ENCODE measurements at regions not wholly inside any gene's neighbourhood (a gene's known extent, or its start where the extent isn't known, plus 50 kb on each side); places are given as distances from the start of the nearest gene placed in this dataset.

DNA sequence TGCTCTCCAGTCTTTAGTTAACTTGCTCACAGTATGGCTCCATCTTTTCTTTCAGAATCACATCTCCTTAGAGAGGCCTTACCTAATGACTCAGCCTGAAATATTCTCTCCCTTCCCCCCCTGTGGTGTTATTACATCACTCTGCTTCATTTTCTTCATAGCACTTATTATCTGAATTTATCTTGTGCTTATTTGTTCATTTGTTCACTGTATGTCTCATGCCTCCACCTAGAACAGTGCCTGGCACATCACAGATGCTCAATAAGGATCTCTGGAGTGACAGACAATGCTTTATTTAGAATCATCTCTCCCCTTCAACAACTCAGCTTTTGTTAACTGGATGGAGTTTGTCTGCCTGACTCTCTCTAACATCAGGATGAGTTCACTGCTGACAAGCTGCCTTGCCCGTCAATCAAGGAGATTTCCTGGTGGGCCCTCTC lies 96.6 kb upstream of the MAN1A1 start:
- H3K4me3 ChIP-seq (ENCODE audit: low read depth, low read length): no peak overlapping the region
- TF ChIP-seq, protein P1, sequence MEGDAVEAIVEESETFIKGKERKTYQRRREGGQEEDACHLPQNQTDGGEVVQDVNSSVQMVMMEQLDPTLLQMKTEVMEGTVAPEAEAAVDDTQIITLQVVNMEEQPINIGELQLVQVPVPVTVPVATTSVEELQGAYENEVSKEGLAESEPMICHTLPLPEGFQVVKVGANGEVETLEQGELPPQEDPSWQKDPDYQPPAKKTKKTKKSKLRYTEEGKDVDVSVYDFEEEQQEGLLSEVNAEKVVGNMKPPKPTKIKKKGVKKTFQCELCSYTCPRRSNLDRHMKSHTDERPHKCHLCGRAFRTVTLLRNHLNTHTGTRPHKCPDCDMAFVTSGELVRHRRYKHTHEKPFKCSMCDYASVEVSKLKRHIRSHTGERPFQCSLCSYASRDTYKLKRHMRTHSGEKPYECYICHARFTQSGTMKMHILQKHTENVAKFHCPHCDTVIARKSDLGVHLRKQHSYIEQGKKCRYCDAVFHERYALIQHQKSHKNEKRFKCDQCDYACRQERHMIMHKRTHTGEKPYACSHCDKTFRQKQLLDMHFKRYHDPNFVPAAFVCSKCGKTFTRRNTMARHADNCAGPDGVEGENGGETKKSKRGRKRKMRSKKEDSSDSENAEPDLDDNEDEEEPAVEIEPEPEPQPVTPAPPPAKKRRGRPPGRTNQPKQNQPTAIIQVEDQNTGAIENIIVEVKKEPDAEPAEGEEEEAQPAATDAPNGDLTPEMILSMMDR (IDR thresholded peaks at IDR 0.05; ENCODE audit: insufficient read depth, low read depth, low read length): no peak
- peak; percentile 64 for DNase-seq (ENCODE audit: low read depth)

DNA sequence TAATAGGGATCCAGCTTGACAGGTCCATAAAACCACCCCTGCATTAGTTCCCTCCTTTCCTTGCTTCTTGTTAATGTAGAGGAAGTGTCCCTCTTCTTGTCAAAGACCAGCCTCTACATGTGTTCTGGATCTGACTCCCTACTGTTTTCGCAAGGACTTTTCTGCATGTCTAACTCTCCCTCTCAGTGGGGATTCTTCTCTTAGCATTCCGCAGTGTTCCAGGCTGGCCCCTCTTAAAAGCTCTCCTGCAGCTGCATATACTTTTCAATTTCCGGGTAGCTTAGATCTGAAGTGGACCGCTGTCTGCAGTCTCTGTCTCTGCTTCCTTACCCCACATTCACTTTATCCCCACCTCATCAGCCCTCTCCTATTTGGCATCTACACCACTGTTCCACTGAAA lies 96.1 kb upstream of the MAN1A1 start:
- DNase-seq (ENCODE audit: low read depth): no peak
- TF ChIP-seq, protein P1 (IDR thresholded peaks at IDR 0.05; ENCODE audit: insufficient read depth, low read depth, low read length): no peak
- H3K4me3 ChIP-seq (ENCODE audit: low read depth, low read length): no peak overlapping the region

DNA sequence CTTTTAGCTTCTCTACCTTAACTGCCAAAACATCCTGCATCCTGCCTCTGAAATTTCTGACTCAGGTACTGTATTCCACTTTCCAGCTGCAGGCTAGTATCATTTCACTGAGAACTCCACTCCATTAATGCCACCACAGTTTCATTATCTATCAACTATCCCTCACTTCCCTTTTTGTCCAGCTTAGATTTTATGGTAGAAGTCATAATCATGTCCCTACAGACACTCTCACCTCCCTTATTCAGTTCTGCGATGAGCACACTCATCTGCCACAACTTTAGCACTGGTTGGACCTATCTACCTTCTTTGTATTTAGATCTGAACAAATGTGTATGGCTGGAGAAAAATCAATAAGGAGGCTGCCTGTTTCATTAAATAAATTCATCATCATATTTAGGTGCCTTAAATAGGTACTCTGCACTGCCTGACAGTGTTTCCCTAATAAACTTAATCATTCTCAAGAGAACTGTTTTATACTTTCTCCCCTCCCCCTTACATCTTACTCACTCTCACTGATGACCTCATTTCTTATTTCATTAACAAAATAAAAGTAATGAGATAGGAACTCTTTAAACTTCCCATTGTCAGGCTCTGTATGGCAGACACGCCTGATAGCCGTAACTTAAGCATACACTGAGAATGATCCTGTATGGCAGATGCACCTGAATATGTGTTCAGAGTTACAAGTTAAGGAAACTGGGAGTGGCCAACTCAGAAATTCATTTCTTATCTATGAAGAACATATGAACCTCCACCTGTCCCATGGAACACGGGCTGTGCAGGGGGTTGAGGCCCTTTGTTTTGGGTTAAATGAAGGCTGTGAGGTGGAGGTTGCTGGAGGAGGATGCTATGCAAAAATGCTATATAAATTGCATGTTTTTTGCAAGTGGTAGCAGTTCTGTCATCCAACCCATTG lies 95.3 kb upstream of the MAN1A1 start:
- no peak for DNase-seq (ENCODE audit: low read depth)
- TF ChIP-seq, protein P1 (IDR thresholded peaks at IDR 0.05; ENCODE audit: insufficient read depth, low read depth, low read length): no peak
- H3K4me3 ChIP-seq (ENCODE audit: low read depth, low read length): no peak overlapping the region

DNA sequence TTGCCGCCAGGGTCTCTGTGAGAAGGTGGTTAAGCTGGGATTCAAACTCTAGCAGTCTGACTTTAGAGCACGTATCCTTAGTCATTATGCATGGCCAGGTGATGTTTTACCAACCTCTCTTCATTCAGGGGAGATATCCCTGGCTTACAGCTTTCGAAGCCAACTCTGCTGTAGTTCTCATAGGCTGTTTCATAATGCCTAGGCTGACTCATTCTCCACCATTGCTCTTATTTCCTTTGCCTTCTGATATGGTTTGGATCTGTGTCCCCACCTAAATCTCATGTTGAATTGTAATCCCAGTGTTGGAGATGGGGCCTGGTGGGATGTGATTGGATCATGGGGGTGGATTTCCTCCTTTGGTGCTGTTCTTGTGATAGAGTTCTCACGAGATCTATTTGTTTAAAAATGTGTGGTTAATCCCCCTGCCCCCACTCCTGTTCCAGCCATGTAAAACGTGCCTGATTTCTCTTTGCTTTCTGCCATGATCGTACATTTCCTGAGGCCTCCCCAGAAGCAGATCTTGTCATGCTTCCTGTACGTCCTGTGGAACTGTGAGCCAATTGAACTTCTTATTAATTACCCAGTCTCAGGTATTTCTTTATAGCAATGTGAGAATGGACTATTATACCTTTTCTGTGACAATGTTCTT lies 94.6 kb upstream of the MAN1A1 start:
- TF ChIP-seq, protein P1 (IDR thresholded peaks at IDR 0.05; ENCODE audit: insufficient read depth, low read depth, low read length): no peak
- H3K4me3 ChIP-seq (ENCODE audit: low read depth, low read length): no peak overlapping the region
- no peak for DNase-seq (ENCODE audit: low read depth)

DNA sequence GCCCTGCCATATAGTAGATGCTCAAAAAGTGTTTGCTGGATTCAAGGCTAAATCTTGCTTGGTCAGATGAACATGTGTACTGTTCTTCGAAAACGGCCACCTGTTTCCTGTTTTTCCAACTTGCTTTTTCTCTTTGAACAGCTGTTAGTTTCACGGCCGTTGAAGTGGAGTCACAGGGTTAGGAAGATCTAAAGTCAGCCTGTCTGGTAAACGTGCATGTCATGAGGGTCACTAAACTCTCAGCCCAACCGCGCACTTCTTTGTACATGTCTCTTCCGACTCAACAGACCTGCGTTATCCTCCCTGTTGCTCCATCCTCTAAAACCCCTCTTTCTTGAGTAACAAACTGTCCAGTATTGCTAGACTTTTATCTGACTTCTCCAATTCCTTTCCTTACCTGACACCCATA lies 93.2 kb upstream of the MAN1A1 start:
- DNase-seq (ENCODE audit: low read depth): peak; percentile 12
- H3K4me3 ChIP-seq (ENCODE audit: low read depth, low read length): no peak overlapping the region

DNA sequence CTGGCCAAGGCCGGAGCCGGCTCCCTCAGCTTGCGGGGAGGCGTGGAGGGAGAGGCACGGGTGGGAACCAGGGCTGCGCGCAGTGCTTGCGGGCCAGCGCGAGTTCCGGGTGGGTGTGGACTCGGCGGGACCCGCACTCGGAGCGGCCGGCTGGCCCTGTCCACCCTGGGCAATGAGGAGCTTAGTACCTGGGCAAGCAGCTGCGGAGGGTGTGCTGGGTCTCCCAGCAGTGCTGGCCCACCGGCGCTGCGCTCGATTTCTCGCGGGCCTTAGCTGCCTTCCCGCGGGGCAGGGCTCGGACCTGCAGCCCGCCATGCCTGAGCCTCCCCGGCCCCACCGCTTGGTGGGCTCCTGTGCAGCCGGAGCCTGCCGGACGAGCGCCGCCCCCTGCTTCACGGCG lies 91.4 kb upstream of the MAN1A1 start:
- no peak for DNase-seq (ENCODE audit: low read depth)
- TF ChIP-seq, protein P1 (IDR thresholded peaks at IDR 0.05; ENCODE audit: insufficient read depth, low read depth, low read length): no peak
- H3K4me3 ChIP-seq (ENCODE audit: low read depth, low read length): no peak overlapping the region

More for the DNA sequence above, 93.2 kb upstream of the MAN1A1 start:
- TF ChIP-seq, protein P1 (IDR thresholded peaks at IDR 0.05; ENCODE audit: insufficient read depth, low read depth, low read length): no peak
